AG09309 (cell line): ENCODE measurements at regions not wholly inside any gene's neighbourhood (a gene's known extent, or its start where the extent isn't known, plus 50 kb on each side); places are given as distances from the start of the nearest gene placed in this dataset.

Source experiments
- DNase-seq: peaks from one replicate; pipeline ENCODE4 v3.0.0-alpha.2; 2010; ENCODE audit warnings: low read depth
- H3K4me3 ChIP-seq: 2 replicates; pipeline ENCODE4 v1.5.1; 2011; ENCODE audit warnings: mild to moderate bottlenecking, low read depth, low read length, moderate library complexity; ENCODE audit not compliant: control insufficient read depth
- TF ChIP-seq, protein P1 (sequence below): IDR thresholded peaks from 2 replicates; pipeline ENCODE4 v1.5.1; 2011; ENCODE audit warnings: mild to moderate bottlenecking, low read depth, low read length, inconsistent platforms; ENCODE audit not compliant: insufficient read depth, control insufficient read depth; ENCODE audit errors: missing control alignments

DNA sequence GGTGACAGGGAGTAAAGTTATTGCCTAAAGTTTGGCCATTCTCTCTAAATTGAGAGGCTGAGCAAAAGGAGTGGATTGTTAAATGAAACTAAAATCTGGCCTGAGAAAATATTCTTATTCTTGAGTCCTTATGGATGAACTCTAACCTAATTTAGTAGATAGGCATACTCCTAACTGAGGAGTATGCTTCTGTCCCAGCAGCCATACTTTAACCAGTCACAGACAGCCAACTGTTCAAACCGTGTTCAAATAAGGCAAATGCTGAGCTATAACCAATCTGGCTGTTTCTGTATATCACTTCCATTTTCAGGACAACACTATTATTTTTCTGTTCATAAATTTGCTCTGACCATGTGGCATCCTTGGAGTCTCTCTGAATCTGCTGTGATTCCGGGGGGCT lies 75.9 kb upstream of the RERGL start:
- no peak overlapping the region for H3K4me3 ChIP-seq
- TF ChIP-seq, protein P1, sequence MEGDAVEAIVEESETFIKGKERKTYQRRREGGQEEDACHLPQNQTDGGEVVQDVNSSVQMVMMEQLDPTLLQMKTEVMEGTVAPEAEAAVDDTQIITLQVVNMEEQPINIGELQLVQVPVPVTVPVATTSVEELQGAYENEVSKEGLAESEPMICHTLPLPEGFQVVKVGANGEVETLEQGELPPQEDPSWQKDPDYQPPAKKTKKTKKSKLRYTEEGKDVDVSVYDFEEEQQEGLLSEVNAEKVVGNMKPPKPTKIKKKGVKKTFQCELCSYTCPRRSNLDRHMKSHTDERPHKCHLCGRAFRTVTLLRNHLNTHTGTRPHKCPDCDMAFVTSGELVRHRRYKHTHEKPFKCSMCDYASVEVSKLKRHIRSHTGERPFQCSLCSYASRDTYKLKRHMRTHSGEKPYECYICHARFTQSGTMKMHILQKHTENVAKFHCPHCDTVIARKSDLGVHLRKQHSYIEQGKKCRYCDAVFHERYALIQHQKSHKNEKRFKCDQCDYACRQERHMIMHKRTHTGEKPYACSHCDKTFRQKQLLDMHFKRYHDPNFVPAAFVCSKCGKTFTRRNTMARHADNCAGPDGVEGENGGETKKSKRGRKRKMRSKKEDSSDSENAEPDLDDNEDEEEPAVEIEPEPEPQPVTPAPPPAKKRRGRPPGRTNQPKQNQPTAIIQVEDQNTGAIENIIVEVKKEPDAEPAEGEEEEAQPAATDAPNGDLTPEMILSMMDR, result no peak
- DNase-seq, result no peak

DNA sequence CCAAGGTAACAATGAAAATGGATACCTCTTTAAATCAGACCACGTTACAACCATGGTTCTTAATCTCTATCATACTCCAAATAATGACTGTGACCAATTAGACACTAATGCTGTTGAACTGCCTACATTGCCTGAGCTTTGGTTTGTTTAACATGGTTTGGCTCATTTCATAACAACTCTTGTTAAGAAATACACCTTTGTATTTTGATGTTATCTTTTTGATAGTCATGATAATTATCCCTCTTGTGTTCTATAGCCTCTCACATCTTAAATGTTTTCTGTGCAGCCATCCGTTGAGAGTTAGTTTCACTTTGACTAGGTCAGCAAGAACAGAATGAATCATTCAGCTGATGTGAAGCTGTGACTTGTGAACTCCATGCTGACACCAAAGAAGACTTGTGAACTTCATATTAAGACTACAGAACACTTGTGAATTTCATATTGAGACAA lies 75.5 kb upstream of the RERGL start:
- H3K4me3 ChIP-seq, result no peak overlapping the region
- DNase-seq, result no peak
- TF ChIP-seq, protein P1, result no peak

DNA sequence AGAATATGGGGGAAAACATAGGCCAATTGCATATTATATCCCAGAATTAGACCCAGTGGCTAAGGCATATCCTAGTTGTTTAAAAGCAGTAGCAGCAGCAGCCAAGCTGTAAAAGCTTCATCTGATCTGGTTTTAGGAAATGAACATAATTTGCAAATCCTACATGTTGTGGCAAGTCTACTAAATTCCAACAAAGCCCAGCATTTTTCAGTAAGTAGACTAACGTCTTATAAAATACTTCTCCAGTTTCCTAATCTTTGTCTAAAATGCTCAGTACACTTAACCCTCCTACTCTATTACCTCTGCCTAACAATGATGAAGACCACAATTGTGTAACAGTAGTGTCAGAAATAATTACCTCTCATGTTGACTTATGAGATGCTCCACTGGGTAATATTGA lies 70.9 kb upstream of the RERGL start:
- no peak overlapping the region for H3K4me3 ChIP-seq
- DNase-seq, result no peak
- TF ChIP-seq, protein P1, result no peak

DNA sequence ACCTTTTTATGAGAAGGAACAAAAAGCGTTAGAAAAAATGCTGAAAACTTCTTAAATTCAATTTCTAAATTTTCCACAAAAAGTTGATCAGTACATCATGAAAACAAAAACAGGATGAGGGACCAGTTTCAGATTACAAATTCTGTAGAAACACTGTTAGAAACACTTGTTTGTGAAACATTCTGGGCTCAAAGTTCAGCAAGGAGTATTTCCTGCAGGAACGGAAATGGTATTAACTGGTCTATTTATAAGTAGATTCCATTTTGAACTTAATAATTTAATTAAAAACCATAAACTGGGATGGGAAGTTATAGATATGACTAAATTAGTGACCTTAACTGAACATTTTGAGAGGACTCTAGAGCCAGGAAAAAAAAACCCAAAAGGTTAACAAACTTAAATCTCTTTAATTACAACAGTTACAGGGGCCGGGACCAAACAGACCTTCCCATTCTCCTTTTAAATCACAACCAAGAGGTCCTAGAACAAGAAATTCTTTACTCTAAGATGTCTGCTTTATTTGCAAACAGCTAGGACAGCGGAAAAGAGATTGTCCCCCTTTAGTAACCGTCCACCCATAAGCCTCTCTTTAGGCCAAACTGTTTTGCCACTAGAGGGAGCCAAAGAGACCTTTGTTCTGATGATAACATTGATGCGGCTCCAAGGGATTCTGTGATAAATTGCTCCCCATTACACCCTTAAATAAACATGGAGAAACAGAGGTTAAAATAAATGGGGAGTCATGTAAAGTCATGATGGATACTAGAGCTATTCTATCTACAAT lies 69.0 kb upstream of the RERGL start:
- TF ChIP-seq, protein P1, result peak; percentile 87
- no peak overlapping the region for H3K4me3 ChIP-seq
- DNase-seq, result no peak

DNA sequence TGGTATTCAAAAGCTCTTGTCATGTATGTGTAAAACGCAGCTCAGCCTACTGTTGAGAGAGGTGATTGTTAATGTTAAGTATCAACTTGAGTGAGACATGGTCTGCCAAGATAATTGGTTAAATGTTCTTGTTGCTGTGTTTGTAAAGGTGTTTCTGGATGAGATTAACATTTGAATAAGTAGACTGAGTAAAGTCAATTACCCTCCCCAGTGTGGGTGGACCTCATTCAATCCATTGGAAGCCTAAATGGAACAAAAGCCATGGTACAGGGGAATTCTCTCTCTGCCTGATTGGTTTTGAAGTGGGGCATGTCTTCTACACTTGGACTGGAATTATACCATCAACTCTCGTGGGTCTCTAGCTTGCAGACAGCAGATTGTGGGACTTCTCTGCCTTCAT lies 63.8 kb upstream of the RERGL start:
- no peak overlapping the region for H3K4me3 ChIP-seq
- TF ChIP-seq, protein P1, result no peak
- no peak for DNase-seq

DNA sequence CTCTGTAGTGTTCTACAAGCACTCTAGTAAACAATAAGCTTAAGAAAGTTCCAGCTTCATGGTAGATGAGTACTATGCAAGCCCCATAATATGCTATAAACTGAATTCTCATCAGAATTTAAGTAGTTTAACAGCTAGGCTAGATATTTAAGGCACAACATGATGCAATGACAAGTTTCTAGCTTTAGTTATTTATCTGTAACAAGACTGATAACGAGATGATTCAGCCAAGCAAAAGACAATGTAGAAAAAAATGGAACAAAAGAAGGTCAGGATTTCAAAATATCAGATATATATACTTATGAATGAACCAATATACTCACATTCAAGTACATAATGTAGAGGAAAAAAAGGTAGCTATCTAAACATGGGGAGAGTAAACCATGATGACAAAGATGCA lies 61.0 kb upstream of the RERGL start:
- H3K4me3 ChIP-seq, result no peak overlapping the region
- no peak for DNase-seq
- TF ChIP-seq, protein P1, result no peak
